GM20000 (cell line): ENCODE measurements at regions not wholly inside any gene's neighbourhood (a gene's known extent, or its start where the extent isn't known, plus 50 kb on each side); places are given as distances from the start of the nearest gene placed in this dataset.

Experiments
- DNase-seq: peaks from one replicate; pipeline ENCODE4 v3.0.0; 2012; ENCODE audit warnings: low spot score
- TF ChIP-seq, protein P1 (sequence below): IDR thresholded peaks from 2 replicates; pipeline ENCODE4 v1.5.1; 2012; ENCODE audit warnings: mild to moderate bottlenecking, control low read depth; ENCODE audit errors: extremely low read depth, missing control alignments

DNA sequence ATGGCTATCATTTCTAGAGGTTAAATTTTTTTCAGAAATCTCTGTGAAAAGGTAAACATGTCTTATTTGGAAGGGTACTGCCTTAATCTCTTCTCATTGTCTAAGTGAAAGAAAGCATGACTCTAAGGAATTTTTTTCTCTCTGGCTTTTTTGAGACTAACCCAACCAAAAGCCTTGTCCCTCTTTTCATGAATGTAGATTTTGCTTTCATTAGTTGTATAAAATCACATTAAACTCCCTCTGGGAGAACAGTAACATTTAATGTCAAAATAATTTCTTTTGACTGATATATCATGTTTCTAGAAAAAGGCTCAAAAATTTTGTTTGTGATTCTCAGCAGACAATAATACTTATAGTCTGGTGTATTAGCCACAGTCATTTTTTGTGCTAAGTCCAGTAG lies 168.4 kb upstream of the SPOPL start:
- TF ChIP-seq, protein P1, sequence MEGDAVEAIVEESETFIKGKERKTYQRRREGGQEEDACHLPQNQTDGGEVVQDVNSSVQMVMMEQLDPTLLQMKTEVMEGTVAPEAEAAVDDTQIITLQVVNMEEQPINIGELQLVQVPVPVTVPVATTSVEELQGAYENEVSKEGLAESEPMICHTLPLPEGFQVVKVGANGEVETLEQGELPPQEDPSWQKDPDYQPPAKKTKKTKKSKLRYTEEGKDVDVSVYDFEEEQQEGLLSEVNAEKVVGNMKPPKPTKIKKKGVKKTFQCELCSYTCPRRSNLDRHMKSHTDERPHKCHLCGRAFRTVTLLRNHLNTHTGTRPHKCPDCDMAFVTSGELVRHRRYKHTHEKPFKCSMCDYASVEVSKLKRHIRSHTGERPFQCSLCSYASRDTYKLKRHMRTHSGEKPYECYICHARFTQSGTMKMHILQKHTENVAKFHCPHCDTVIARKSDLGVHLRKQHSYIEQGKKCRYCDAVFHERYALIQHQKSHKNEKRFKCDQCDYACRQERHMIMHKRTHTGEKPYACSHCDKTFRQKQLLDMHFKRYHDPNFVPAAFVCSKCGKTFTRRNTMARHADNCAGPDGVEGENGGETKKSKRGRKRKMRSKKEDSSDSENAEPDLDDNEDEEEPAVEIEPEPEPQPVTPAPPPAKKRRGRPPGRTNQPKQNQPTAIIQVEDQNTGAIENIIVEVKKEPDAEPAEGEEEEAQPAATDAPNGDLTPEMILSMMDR: no peak
- no peak for DNase-seq

GRCh38 chr2:138333677-138334076 lies 167.9 kb upstream of the SPOPL start:
- TF ChIP-seq, protein P1: no peak
- no peak for DNase-seq

GRCh38 chr2:138334323-138334722 lies 167.2 kb upstream of the SPOPL start:
- DNase-seq: no peak
- TF ChIP-seq, protein P1: no peak

DNA sequence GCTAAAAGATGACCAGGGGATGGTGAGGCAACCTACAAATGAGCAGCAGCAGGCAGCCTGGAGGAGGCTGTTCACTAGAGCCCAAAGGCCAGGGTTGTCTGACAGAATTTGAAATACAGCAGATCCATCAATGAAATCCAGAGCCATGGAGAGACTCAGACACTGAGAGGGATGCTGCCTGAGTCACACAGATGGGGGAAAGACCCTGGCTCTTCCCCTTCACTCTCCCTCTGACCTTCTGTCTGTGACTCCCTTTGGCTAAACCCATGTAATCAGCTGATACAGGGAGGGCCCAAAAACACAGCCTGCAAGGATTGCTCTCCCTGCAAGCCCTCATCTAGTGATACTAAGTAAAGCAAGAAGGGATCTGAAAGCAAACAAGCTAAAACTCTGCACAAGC lies 166.5 kb upstream of the SPOPL start:
- TF ChIP-seq, protein P1: no peak
- DNase-seq: no peak

DNA sequence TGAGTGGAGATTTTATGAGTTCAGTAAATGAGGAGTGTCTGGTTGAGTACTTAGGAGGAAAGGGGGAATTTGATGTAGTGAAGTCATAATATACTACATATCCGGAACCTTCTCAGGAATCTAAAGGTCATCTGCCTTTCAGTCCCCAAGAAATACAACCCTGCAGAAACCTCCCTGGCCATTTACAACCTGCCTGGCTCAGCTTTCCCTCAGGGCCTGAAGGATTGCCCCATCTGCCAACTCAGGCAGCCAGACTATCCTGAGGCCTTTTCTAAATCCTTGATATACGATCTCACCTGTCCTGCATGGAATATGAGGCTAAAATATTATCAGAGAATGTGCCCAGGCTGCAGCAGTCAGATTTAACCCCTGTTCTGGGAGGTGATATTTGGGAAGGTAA lies 165.4 kb upstream of the SPOPL start:
- TF ChIP-seq, protein P1: no peak
- DNase-seq: no peak

DNA sequence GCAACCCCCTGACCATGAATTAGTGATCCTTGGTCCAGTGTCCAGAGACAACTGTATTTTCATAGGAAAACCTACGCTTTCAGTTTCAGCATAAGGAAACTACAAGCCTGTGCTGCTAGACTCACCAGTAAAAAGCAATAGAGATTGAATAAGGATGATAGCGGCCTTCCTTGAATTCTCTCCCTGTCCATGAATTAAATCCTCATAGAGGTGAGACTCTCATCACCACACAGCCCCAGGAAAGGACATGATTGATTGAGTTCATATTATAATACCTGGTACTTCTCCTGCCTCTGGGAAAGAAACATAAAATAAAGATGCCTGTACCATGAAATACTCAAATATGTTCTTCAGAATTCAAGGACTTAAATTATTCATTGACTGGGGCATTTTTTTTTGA lies 146.3 kb upstream of the SPOPL start:
- DNase-seq: no peak
- TF ChIP-seq, protein P1: no peak

- no peak for DNase-seq
- TF ChIP-seq, protein P1: no peak
Observed at GRCh38 chr2:138356178-138356577, 145.4 kb upstream of the SPOPL start.
